ENCODE measurements at regions not wholly inside any gene's neighbourhood (a gene's known extent, or its start where the extent isn't known, plus 50 kb on each side); places are given as distances from the start of the nearest gene placed in this dataset.

DNA sequence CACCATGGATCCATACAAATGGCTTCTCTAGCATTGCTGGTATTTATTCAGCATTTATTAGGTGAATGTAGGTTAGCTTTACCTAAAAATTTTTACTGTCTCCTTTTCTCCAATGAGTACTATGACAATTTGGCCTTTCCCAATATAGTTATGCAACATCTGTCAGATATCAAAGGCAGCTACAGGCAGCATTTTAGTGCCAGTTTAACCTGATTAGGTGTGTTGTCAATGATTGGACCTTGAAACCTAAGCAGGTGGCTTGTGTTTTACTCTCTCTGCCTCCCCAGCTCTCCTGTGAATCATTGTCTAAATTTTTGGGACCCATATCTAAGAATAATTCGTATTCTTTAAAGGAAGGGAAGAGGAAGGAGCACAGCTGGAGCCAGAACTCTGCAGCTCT is 228.9 kb downstream of the KBTBD8 start:
- Histone ChIP-seq H3K36me3 (ENCODE audit: insufficient read depth, low read length) (no peaks in the 10 kb centered on the region), H2AFZ (ENCODE audit: low read length) (no peak overlapping the region), H3K4me1 (ENCODE audit: insufficient read depth, low read length) (no peaks in the 10 kb centered on the region), H3K9me3 (ENCODE audit: low read depth, low read length) (no peaks in the 10 kb centered on the region), H3K4me3 (ENCODE audit: insufficient read depth, low read length) (no peak overlapping the region), H3K79me2 (ENCODE audit: insufficient read depth, low read length) (no peaks in the 10 kb centered on the region), H4K20me1 (ENCODE audit: insufficient read depth, low read length) (no peaks in the 10 kb centered on the region), H3K27me3 (ENCODE audit: insufficient read depth, low read length) (no peaks in the 10 kb centered on the region), H3K27ac (ENCODE audit: low read depth, low read length) (no peak overlapping the region), H3K4me2 (ENCODE audit: insufficient read depth, low read length) (no peak overlapping the region)
- TF ChIP-seq, protein P1, sequence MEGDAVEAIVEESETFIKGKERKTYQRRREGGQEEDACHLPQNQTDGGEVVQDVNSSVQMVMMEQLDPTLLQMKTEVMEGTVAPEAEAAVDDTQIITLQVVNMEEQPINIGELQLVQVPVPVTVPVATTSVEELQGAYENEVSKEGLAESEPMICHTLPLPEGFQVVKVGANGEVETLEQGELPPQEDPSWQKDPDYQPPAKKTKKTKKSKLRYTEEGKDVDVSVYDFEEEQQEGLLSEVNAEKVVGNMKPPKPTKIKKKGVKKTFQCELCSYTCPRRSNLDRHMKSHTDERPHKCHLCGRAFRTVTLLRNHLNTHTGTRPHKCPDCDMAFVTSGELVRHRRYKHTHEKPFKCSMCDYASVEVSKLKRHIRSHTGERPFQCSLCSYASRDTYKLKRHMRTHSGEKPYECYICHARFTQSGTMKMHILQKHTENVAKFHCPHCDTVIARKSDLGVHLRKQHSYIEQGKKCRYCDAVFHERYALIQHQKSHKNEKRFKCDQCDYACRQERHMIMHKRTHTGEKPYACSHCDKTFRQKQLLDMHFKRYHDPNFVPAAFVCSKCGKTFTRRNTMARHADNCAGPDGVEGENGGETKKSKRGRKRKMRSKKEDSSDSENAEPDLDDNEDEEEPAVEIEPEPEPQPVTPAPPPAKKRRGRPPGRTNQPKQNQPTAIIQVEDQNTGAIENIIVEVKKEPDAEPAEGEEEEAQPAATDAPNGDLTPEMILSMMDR (IDR thresholded peaks at IDR 0.05; ENCODE audit: extremely low read depth, low read depth, low read length): no peak
- DNase-seq (ENCODE audit: insufficient read length, low spot score, missing footprints): no peak

DNA sequence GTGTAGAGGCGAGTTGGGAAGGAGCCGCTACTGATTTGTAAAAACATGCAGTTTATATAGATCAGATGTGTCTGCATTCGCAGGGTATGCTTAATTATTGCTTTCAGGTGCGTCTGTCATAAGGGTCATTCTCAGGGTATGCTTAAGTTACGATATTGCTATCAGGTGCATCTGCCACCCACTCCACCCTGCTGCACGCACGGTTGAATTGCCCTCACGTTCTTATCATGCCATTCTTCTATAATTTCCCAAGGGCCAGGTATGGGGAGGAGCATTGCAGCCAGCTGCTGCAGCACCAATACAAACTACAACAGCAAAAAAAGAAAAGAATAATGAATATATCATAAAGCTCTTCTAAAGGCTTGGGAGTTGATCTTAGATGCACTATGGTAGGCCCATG is 230.0 kb downstream of the KBTBD8 start:
- H2AFZ ChIP-seq (ENCODE audit: low read length): no peak overlapping the region
- TF ChIP-seq, protein P1 (IDR thresholded peaks at IDR 0.05; ENCODE audit: extremely low read depth, low read depth, low read length): no peak

DNA sequence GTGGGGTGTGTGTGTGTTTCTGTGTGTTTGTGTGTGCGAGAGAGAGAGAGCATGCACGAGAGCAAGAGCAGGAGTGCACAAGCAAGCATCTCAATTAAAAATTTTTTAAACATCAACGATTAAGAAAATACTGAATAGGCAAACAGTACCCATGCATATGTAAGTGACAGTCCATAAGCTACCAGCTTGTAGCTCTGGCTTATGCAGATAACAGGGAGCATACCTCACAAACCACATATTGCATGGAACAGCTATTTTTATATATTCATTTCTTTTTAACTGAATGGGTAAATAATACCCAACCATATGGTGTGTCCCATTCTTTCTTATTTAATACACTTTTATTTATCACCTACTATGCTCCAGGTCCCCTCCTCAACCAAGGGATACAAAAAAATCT is 234.5 kb downstream of the KBTBD8 start:
- no peak overlapping the region for H3K27ac ChIP-seq (ENCODE audit: low read depth, low read length)
- no peaks in the 10 kb centered on the region for H3K27me3 ChIP-seq (ENCODE audit: insufficient read depth, low read length)
- no peaks in the 10 kb centered on the region for H3K36me3 ChIP-seq (ENCODE audit: insufficient read depth, low read length)
- no peaks in the 10 kb centered on the region for H3K79me2 ChIP-seq (ENCODE audit: insufficient read depth, low read length)
- DNase-seq (ENCODE audit: insufficient read length, low spot score, missing footprints): no peak
- H3K9me3 ChIP-seq (ENCODE audit: low read depth, low read length): no peaks in the 10 kb centered on the region
- H3K4me1 ChIP-seq (ENCODE audit: insufficient read depth, low read length): no peaks in the 10 kb centered on the region
- TF ChIP-seq, protein P1 (IDR thresholded peaks at IDR 0.05; ENCODE audit: extremely low read depth, low read depth, low read length): no peak
- no peaks in the 10 kb centered on the region for H4K20me1 ChIP-seq (ENCODE audit: insufficient read depth, low read length)
- H3K4me2 ChIP-seq (ENCODE audit: insufficient read depth, low read length): no peak overlapping the region
- no peak overlapping the region for H3K4me3 ChIP-seq (ENCODE audit: insufficient read depth, low read length)
- H2AFZ ChIP-seq (ENCODE audit: low read length): no peak overlapping the region

More for the DNA sequence above, 230.0 kb downstream of the KBTBD8 start:
- Histone ChIP-seq H4K20me1 (ENCODE audit: insufficient read depth, low read length) (no peaks in the 10 kb centered on the region), H3K4me3 (ENCODE audit: insufficient read depth, low read length) (no peak overlapping the region), H3K27ac (ENCODE audit: low read depth, low read length) (no peak overlapping the region), H3K27me3 (ENCODE audit: insufficient read depth, low read length) (no peaks in the 10 kb centered on the region), H3K4me2 (ENCODE audit: insufficient read depth, low read length) (no peak overlapping the region), H3K9me3 (ENCODE audit: low read depth, low read length) (no peaks in the 10 kb centered on the region), H3K79me2 (ENCODE audit: insufficient read depth, low read length) (no peaks in the 10 kb centered on the region), H3K36me3 (ENCODE audit: insufficient read depth, low read length) (no peaks in the 10 kb centered on the region), H3K4me1 (ENCODE audit: insufficient read depth, low read length) (no peaks in the 10 kb centered on the region)
- no peak for DNase-seq (ENCODE audit: insufficient read length, low spot score, missing footprints)

DNA sequence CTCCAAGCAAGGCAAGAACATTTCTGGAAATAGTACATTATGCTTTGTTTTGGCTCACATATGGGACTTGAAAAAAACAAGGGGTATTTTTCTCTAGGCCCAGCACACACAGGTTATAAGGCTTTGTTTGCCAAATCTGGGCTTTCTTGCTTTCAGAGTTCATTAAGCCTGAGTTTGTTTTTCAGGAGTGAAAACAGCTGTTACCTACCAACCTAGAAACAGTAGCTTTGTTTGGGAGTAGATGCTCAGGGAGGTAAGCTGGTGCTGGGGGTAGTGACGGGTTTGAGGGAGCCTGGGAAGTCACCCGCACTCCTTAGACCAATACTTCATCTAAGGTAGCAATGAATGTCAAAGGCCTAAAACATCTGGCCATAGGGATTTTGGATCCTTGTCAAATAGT is 241.2 kb downstream of the KBTBD8 start:
- H3K36me3 ChIP-seq (ENCODE audit: insufficient read depth, low read length): no peaks in the 10 kb centered on the region
- H3K79me2 ChIP-seq (ENCODE audit: insufficient read depth, low read length): no peaks in the 10 kb centered on the region
- no peak overlapping the region for H3K27ac ChIP-seq (ENCODE audit: low read depth, low read length)
- H3K9me3 ChIP-seq (ENCODE audit: low read depth, low read length): no peaks in the 10 kb centered on the region
- DNase-seq (ENCODE audit: insufficient read length, low spot score, missing footprints): no peak
- no peak overlapping the region for H3K4me3 ChIP-seq (ENCODE audit: insufficient read depth, low read length)
- no peak overlapping the region for H3K4me2 ChIP-seq (ENCODE audit: insufficient read depth, low read length)
- no peak overlapping the region for H2AFZ ChIP-seq (ENCODE audit: low read length)
- no peaks in the 10 kb centered on the region for H3K27me3 ChIP-seq (ENCODE audit: insufficient read depth, low read length)
- no peaks in the 10 kb centered on the region for H3K4me1 ChIP-seq (ENCODE audit: insufficient read depth, low read length)
- TF ChIP-seq, protein P1 (IDR thresholded peaks at IDR 0.05; ENCODE audit: extremely low read depth, low read depth, low read length): no peak
- H4K20me1 ChIP-seq (ENCODE audit: insufficient read depth, low read length): no peaks in the 10 kb centered on the region
